Naive thymus-derived CD4-positive, alpha-beta T cell (primary cell): ENCODE measurements at regions not wholly inside any gene's neighbourhood (a gene's known extent, or its start where the extent isn't known, plus 50 kb on each side); places are given as distances from the start of the nearest gene placed in this dataset.
"Not testable (repeated sequence)": the region's sequence is repeated elsewhere in the genome, so short reads cannot be mapped to it uniquely, and the experiment has no call there.

Experiments
- ATAC-seq: fragments of 150-1000 bp; cut with Tn5 transposase; 2 replicates; pipeline ENCODE4 v1.10.0; 2021; ENCODE audit warnings: mild to moderate bottlenecking, moderate library complexity
- CTCF ChIA-PET: fragments of 350-600 bp; sonication (Branson Sonifier 250); formaldehyde crosslinking; loops from one replicate; lab custom pipeline; 2021; ENCODE audit warnings: antibody characterized with exemption; lab: Charles Lee
- POLR2A ChIA-PET: fragments of 350-600 bp; sonication (Branson Sonifier 250); formaldehyde crosslinking; loops from one replicate; lab custom pipeline; 2021; ENCODE audit warnings: antibody characterized with exemption, inconsistent platforms; lab: Charles Lee
- DNase-seq, 9 donors: peaks; one replicate each; pipeline versions ENCODE4 v3.0.0 to v3.0.0-alpha.2; 2020 to 2022; ENCODE audit warnings: mixed read lengths in 1 of 9
- H3K27ac ChIP-seq: one replicate; pipeline ENCODE4 v1.7.0; 2013; ENCODE audit warnings: mild to moderate bottlenecking, low read depth, low read length, moderate library complexity
- H3K27me3 ChIP-seq, 2 donors: one replicate each; pipeline ENCODE4 v1.7.0; 2013; ENCODE audit warnings: low read length in 2 of 2, mild to moderate bottlenecking in 2 of 2, moderate library complexity in 2 of 2; ENCODE audit not compliant: control insufficient read depth in 2 of 2, insufficient read depth in 2 of 2
- H3K36me3 ChIP-seq, 3 experiments: 1 replicate in 2 of 3; 2 replicates in 1 of 3; pipeline ENCODE4 v1.7.0; 2013; ENCODE audit warnings: low read length in 3 of 3, mild to moderate bottlenecking in 3 of 3, moderate library complexity in 1 of 3; ENCODE audit not compliant: insufficient read depth in 3 of 3, control insufficient read depth in 2 of 3
- H3K4me1 ChIP-seq, 2 donors: one replicate each; pipeline ENCODE4 v1.7.0; 2013; ENCODE audit warnings: low read length in 2 of 2, mild to moderate bottlenecking in 2 of 2, moderate library complexity in 1 of 2; ENCODE audit not compliant: control insufficient read depth in 2 of 2, insufficient read depth in 2 of 2
- H3K4me3 ChIP-seq: 2 replicates; pipeline ENCODE4 v1.7.0; 2013; ENCODE audit warnings: mild to moderate bottlenecking, low read length
- H3K9me3 ChIP-seq, 3 experiments: 1 replicate in 2 of 3; 2 replicates in 1 of 3; pipeline ENCODE4 v1.7.0; 2013; ENCODE audit warnings: low read length in 3 of 3; ENCODE audit not compliant: control insufficient read depth in 2 of 3
- H3K27ac Mint-ChIP-seq, 9 donors: one replicate each; pipeline ENCODE4 v1.8.0; 2020 to 2022; ENCODE audit warnings: mixed read lengths in 9 of 9, mild to moderate bottlenecking in 8 of 9, moderate library complexity in 5 of 9, inconsistent platforms in 2 of 9
- H3K27me3 Mint-ChIP-seq, 5 donors: one replicate each; pipeline ENCODE4 v1.8.0; 2021 to 2022; ENCODE audit warnings: mixed read lengths in 5 of 5, mild to moderate bottlenecking in 1 of 5
- H3K36me3 Mint-ChIP-seq, 5 donors: one replicate each; pipeline ENCODE4 v1.8.0; 2020 to 2022; ENCODE audit warnings: mixed read lengths in 5 of 5, mild to moderate bottlenecking in 3 of 5, inconsistent platforms in 1 of 5
- H3K4me1 Mint-ChIP-seq, 7 donors: one replicate each; pipeline ENCODE4 v1.8.0; 2020 to 2022; ENCODE audit warnings: mixed read lengths in 7 of 7, mild to moderate bottlenecking in 3 of 7, inconsistent platforms in 1 of 7
- H3K4me3 Mint-ChIP-seq, 10 donors: one replicate each; pipeline ENCODE4 v1.8.0; 2020 to 2022; ENCODE audit warnings: mild to moderate bottlenecking in 10 of 10, mixed read lengths in 10 of 10, moderate library complexity in 6 of 10, inconsistent platforms in 2 of 10
- H3K9me3 Mint-ChIP-seq, 11 donors: one replicate each; pipeline ENCODE4 v1.8.0; 2020 to 2022; ENCODE audit warnings: mixed read lengths in 11 of 11, mild to moderate bottlenecking in 4 of 11, inconsistent platforms in 1 of 11, moderate library complexity in 1 of 11
- intact Hi-C, 2 donors: fragments of 100-400 bp; cut with micrococcal nuclease; formaldehyde crosslinking; loops; one replicate each; pipeline ENCODE4 v1.15.1; 2023

GRCh38 chr4:14403132-14403531 lies 599.1 kb upstream of the CPEB2 start:
- Mint-ChIP-seq H3K4me1 (no peaks in the 10 kb centered on the region), H3K36me3 (no peaks in the 10 kb centered on the region), H3K9me3 (peaks cover 0 to 30% (median 6%) of the 10 kb centered on the region in 11 donors), H3K27ac (no peak overlapping the region), H3K4me3 (no peak overlapping the region), H3K27me3 (peaks cover 0 to 13% (median 9%) of the 10 kb centered on the region in 5 donors)
- DNase-seq (no peak), ATAC-seq (no peak)
- Histone ChIP-seq H3K36me3 (no peaks in the 10 kb centered on the region), H3K27ac (no peak overlapping the region), H3K4me1 (no peaks in the 10 kb centered on the region), H3K4me3 (no peak overlapping the region), H3K9me3 (no peaks in the 10 kb centered on the region), H3K27me3 (no peaks in the 10 kb centered on the region)
- CTCF ChIA-PET = no interaction called here
- POLR2A ChIA-PET = no interaction called here
- intact Hi-C loops = no loop called here

DNA sequence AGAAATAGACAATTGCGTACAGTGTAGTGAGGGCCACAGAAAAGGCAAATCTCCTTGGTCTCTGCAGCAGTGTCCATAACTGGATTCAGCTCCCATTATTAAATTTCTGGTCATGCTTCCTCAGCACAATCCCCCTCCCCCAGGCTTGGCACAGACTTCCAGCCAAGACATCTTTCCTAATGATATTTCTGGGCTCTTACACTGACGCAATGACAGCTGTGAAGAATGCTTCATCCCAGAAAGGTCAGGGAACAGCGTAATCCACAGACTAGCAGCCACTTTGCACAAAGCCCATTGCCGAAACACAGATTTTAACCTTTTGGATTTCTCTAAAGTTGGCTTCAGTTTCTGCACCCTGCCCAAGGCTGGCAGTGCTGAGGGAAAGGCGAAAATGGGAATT lies 597.6 kb upstream of the CPEB2 start:
- intact Hi-C loops = no loop called here
- no peaks in the 10 kb centered on the region for H3K4me1 Mint-ChIP-seq
- no peaks in the 10 kb centered on the region for H3K36me3 Mint-ChIP-seq
- Histone ChIP-seq H3K27ac (no peak overlapping the region), H3K36me3 (no peaks in the 10 kb centered on the region), H3K9me3 (no peaks in the 10 kb centered on the region), H3K4me3 (no peak overlapping the region), H3K4me1 (no peaks in the 10 kb centered on the region), H3K27me3 (no peaks in the 10 kb centered on the region)
- ChIA-PET CTCF (no interaction called here), POLR2A (no interaction called here)
- DNase-seq (no peak), ATAC-seq (no peak)
- peaks cover 0 to 13% (median 7%) of the 10 kb centered on the region in 5 donors for H3K27me3 Mint-ChIP-seq
- H3K27ac Mint-ChIP-seq = no peak overlapping the region
- H3K4me3 Mint-ChIP-seq = no peak overlapping the region
- H3K9me3 Mint-ChIP-seq = peaks cover 0 to 21% (median 4%) of the 10 kb centered on the region in 11 donors

DNA sequence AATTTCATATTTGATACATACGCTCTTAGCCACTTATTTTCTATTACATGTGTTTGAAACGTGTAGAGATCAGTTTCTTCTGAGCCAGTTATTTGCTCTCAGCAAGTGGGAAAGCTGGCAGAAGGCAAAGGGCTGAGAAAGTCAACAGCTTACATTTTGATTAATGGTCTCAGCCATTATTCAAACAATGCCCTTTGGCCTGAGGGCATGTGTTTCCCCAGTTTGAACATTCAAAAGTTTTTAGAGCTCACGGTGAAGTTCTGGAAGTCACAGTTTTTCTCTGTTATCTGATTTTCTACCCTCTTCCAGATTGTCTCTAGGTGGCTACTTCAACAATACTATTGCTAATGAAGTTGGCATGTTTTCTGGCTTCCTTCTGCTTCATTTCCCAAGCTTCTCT lies 591.8 kb upstream of the CPEB2 start:
- ChIA-PET CTCF (no interaction called here), POLR2A (no interaction called here)
- no peaks in the 10 kb centered on the region for H3K27me3 ChIP-seq
- DNase-seq (no peak), ATAC-seq (no peak)
- Mint-ChIP-seq H3K36me3 (no peaks in the 10 kb centered on the region), H3K4me3 (no peak overlapping the region), H3K9me3 (peaks cover 0 to 4% (median 0%) of the 10 kb centered on the region in 11 donors), H3K4me1 (no peaks in the 10 kb centered on the region), H3K27ac (no peak overlapping the region), H3K27me3 (peaks cover 0 to 11% (median 0%) of the 10 kb centered on the region in 5 donors)
- H3K4me1 ChIP-seq = no peaks in the 10 kb centered on the region
- no peak overlapping the region for H3K27ac ChIP-seq
- H3K36me3 ChIP-seq = no peaks in the 10 kb centered on the region
- intact Hi-C loops = no loop called here
- no peak overlapping the region for H3K4me3 ChIP-seq
- H3K9me3 ChIP-seq = no peaks in the 10 kb centered on the region

- H3K4me3 ChIP-seq = no peak overlapping the region
- DNase-seq (no peak), ATAC-seq (no peak)
- H3K27ac ChIP-seq = no peak overlapping the region
- POLR2A ChIA-PET = no interaction called here
- intact Hi-C loops = no loop called here
- Mint-ChIP-seq H3K27me3 (peaks cover 0 to 7% (median 0%) of the 10 kb centered on the region in 5 donors), H3K36me3 (no peaks in the 10 kb centered on the region), H3K4me3 (no peak overlapping the region), H3K27ac (no peak overlapping the region), H3K4me1 (peaks cover 0 to 1% (median 0%) of the 10 kb centered on the region in 7 donors), H3K9me3 (peaks cover 0 to 6% (median 0%) of the 10 kb centered on the region in 11 donors)
- no peaks in the 10 kb centered on the region for H3K36me3 ChIP-seq
- no peaks in the 10 kb centered on the region for H3K9me3 ChIP-seq
- no peaks in the 10 kb centered on the region for H3K4me1 ChIP-seq
- CTCF ChIA-PET = no interaction called here
- no peaks in the 10 kb centered on the region for H3K27me3 ChIP-seq
Observed at GRCh38 chr4:14415146-14415545, 587.1 kb upstream of the CPEB2 start.

DNA sequence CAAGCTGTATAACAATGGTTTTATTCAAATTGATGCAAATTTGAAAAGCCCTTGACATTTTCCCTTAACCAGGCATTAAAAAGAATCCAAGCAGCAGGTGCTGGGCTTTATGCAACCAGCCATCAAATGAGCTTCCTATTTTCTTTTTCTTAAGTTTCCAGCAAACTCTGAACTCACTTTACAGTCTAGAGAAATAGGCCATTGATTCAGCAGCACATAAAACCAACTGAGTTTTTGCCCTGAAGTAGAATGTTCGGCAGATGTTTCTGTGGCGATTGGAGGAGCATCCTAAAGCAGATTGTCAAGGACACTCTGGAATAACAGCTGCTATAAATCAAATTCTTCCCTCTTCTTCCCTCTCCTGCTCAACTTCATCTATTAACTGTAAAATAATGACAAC lies 582.8 kb upstream of the CPEB2 start:
- H3K9me3 ChIP-seq = no peaks in the 10 kb centered on the region
- ATAC-seq (no peak), DNase-seq (no peak)
- Mint-ChIP-seq H3K27ac (no peak overlapping the region), H3K27me3 (no peaks in the 10 kb centered on the region), H3K4me1 (peaks cover 0 to 1% (median 0%) of the 10 kb centered on the region in 7 donors), H3K4me3 (no peak overlapping the region), H3K36me3 (peaks cover 0 to 4% (median 0%) of the 10 kb centered on the region in 5 donors), H3K9me3 (peaks cover 0 to 13% (median 3%) of the 10 kb centered on the region in 11 donors)
- H3K4me3 ChIP-seq = no peak overlapping the region
- no peaks in the 10 kb centered on the region for H3K27me3 ChIP-seq
- ChIA-PET POLR2A (interaction anchor here (0.6 kb wide), 1 partner anchor 343 kb away, joined by 3 read pairs; no protein-coding TSS in a partner anchor), CTCF (no interaction called here)
- H3K36me3 ChIP-seq = no peaks in the 10 kb centered on the region
- H3K4me1 ChIP-seq = no peaks in the 10 kb centered on the region
- intact Hi-C loops = no loop called here
- no peak overlapping the region for H3K27ac ChIP-seq

- H3K4me1 ChIP-seq, H3K36me3 Mint-ChIP-seq, ATAC-seq, H3K4me3 ChIP-seq, H3K9me3 ChIP-seq, intact Hi-C loops, H3K27ac Mint-ChIP-seq, CTCF ChIA-PET, H3K36me3 ChIP-seq, DNase-seq, H3K27ac ChIP-seq, H3K27me3 ChIP-seq, H3K4me1 Mint-ChIP-seq, POLR2A ChIA-PET, H3K4me3 Mint-ChIP-seq: not testable (repeated sequence)
- Mint-ChIP-seq H3K27me3 (peaks cover 0 to 25% (median 4%) of the 10 kb centered on the region in 5 donors), H3K9me3 (peaks cover 0 to 34% (median 8%) of the 10 kb centered on the region in 11 donors)
Observed at GRCh38 chr4:14426297-14426696, 576.0 kb upstream of the CPEB2 start.

- H3K27ac Mint-ChIP-seq = no peak overlapping the region
Observed at GRCh38 chr4:14428125-14428524, 574.2 kb upstream of the CPEB2 start.

More at GRCh38 chr4:14428125-14428524, 574.2 kb upstream of the CPEB2 start:
- Mint-ChIP-seq H3K4me1 (peaks cover 0 to 3% (median 0%) of the 10 kb centered on the region in 7 donors), H3K36me3 (peaks cover 0 to 5% (median 3%) of the 10 kb centered on the region in 5 donors), H3K4me3 (no peak overlapping the region), H3K9me3 (peaks cover 0 to 26% (median 6%) of the 10 kb centered on the region in 11 donors), H3K27me3 (peaks cover 0 to 25% (median 4%) of the 10 kb centered on the region in 5 donors)
- POLR2A ChIA-PET = no interaction called here
- intact Hi-C loops = no loop called here
- CTCF ChIA-PET = no interaction called here
- H3K36me3 ChIP-seq = no peaks in the 10 kb centered on the region
- H3K27ac ChIP-seq = no peak overlapping the region
- H3K4me1 ChIP-seq = no peaks in the 10 kb centered on the region
- H3K27me3 ChIP-seq = no peaks in the 10 kb centered on the region
- ATAC-seq (no peak), DNase-seq (no peak)
- H3K9me3 ChIP-seq = no peaks in the 10 kb centered on the region
- no peak overlapping the region for H3K4me3 ChIP-seq
